ENCODE measurements at regions not wholly inside any gene's neighbourhood (a gene's known extent, or its start where the extent isn't known, plus 50 kb on each side); places are given as distances from the start of the nearest gene placed in this dataset.

GRCh38 chr9:91144769-91145168 lies 216.9 kb downstream of the AUH start:
- TF ChIP-seq EP300 (IDR thresholded peaks at IDR 0.05; ENCODE audit: low read depth) (no peak), POLR2A (IDR thresholded peaks at IDR 0.05) (no peak), CTCF (IDR thresholded peaks at IDR 0.05) (no peak), POLR2AphosphoS5 (IDR thresholded peaks at IDR 0.05) (no peak)

Measured in transverse colon (tissue), 4 donors.